ENCODE measurements at regions not wholly inside any gene's neighbourhood (a gene's known extent, or its start where the extent isn't known, plus 50 kb on each side); places are given as distances from the start of the nearest gene placed in this dataset.

DNA sequence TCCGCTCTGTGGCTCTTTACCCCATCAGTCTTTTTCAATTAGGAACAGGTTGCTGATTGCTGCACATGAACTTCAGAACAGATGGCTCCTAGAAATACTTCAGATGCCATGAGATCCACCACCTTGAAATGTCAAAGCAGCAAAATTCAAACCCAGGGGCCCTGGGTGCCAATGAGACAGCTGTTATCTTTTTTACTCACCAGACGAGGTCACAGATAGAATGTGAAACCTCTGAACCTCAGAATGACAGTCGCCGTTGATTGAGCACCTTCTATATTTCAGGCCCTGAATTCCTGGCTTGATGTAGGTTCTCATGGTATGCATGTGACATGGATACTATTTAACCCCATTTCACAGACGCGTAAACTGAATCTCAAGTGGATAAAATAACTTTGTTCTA lies 63.0 kb downstream of the MAF start (continued):
- no peak for TF ChIP-seq JUN (IDR thresholded peaks at IDR 0.05; ENCODE audit: low read depth, low read length)
- no peak for TF ChIP-seq CEBPB (IDR thresholded peaks at IDR 0.05; ENCODE audit: low read depth, low read length)
- TF ChIP-seq MAFK (IDR thresholded peaks at IDR 0.05; ENCODE audit: low read depth, low read length), result no peak
- no peak for TF ChIP-seq POLR2AphosphoS5 (IDR thresholded peaks at IDR 0.05; ENCODE audit: low read depth, low read length)
- no peak for TF ChIP-seq POU5F1 (IDR thresholded peaks at IDR 0.05; ENCODE audit: low read depth, low read length)
- TF ChIP-seq TAF1 (IDR thresholded peaks at IDR 0.05; ENCODE audit: low read depth, low read length), result no peak

Data from H1 (cell line).